Neuron (in vitro differentiated cells): ENCODE measurements at regions not wholly inside any gene's neighbourhood (a gene's known extent, or its start where the extent isn't known, plus 50 kb on each side); places are given as distances from the start of the nearest gene placed in this dataset.

ENCODE experiments used
- H2AFZ ChIP-seq: one replicate; pipeline ENCODE4 v1.6.1; 2013; ENCODE audit warnings: low read depth, mild to moderate bottlenecking, inconsistent platforms, low read length, moderate library complexity
- H3K27me3 ChIP-seq: one replicate; pipeline ENCODE4 v1.6.1; 2013; ENCODE audit warnings: low read length; ENCODE audit not compliant: insufficient read depth
- H3K36me3 ChIP-seq: one replicate; pipeline ENCODE4 v1.6.1; 2013; ENCODE audit warnings: low read length; ENCODE audit not compliant: insufficient read depth
- H3K4me1 ChIP-seq: one replicate; pipeline ENCODE4 v1.6.1; 2013; ENCODE audit warnings: low read length; ENCODE audit not compliant: insufficient read depth
- H3K4me3 ChIP-seq: 2 replicates; pipeline ENCODE4 v1.5.1; 2013; ENCODE audit warnings: mild to moderate bottlenecking, low read length, moderate library complexity
- H3K9me3 ChIP-seq: one replicate; pipeline ENCODE4 v1.6.1; 2013; ENCODE audit warnings: low read length

GRCh38 chr2:239574434-239575156 is 173.8 kb upstream of the HDAC4 start:
- Histone ChIP-seq H3K9me3 (peaks cover 3% of the 10 kb centered on the region), H3K27me3 (peaks cover 13% of the 10 kb centered on the region), H3K4me3 (no peak overlapping the region), H3K36me3 (no peaks in the 10 kb centered on the region), H3K4me1 (no peaks in the 10 kb centered on the region), H2AFZ (no peak overlapping the region)

- peaks cover 18% of the 10 kb centered on the region for H3K27me3 ChIP-seq
- H3K9me3 ChIP-seq: peaks cover 3% of the 10 kb centered on the region
- no peaks in the 10 kb centered on the region for H3K36me3 ChIP-seq
- no peak overlapping the region for H3K4me3 ChIP-seq
- H2AFZ ChIP-seq: no peak overlapping the region
- no peaks in the 10 kb centered on the region for H3K4me1 ChIP-seq
Measured at GRCh38 chr2:239574054-239574433, 173.2 kb upstream of the HDAC4 start.

GRCh38 chr2:239570971-239571520 is 170.2 kb upstream of the HDAC4 start:
- Histone ChIP-seq H3K9me3 (peaks cover 3% of the 10 kb centered on the region), H3K4me3 (no peak overlapping the region), H2AFZ (no peak overlapping the region), H3K27me3 (peaks cover 25% of the 10 kb centered on the region), H3K4me1 (no peaks in the 10 kb centered on the region), H3K36me3 (no peaks in the 10 kb centered on the region)

- Histone ChIP-seq H3K36me3 (no peaks in the 10 kb centered on the region), H3K9me3 (no peaks in the 10 kb centered on the region), H3K27me3 (peaks cover 25% of the 10 kb centered on the region), H3K4me1 (no peaks in the 10 kb centered on the region), H2AFZ (no peak overlapping the region), H3K4me3 (no peak overlapping the region)
Measured at GRCh38 chr2:239570216-239570925, 169.6 kb upstream of the HDAC4 start.

- H3K4me3 ChIP-seq: no peak overlapping the region
Measured at GRCh38 chr2:239569401-239570090, 168.7 kb upstream of the HDAC4 start.

GRCh38 chr2:239568601-239569000 is 167.8 kb upstream of the HDAC4 start:
- Histone ChIP-seq H3K9me3 (no peaks in the 10 kb centered on the region), H2AFZ (no peak overlapping the region), H3K27me3 (peaks cover 17% of the 10 kb centered on the region), H3K4me3 (no peak overlapping the region), H3K36me3 (no peaks in the 10 kb centered on the region), H3K4me1 (no peaks in the 10 kb centered on the region)

More at GRCh38 chr2:239569401-239570090, 168.7 kb upstream of the HDAC4 start:
- Histone ChIP-seq H3K36me3 (no peaks in the 10 kb centered on the region), H2AFZ (no peak overlapping the region), H3K4me1 (no peaks in the 10 kb centered on the region), H3K9me3 (no peaks in the 10 kb centered on the region), H3K27me3 (peaks cover 25% of the 10 kb centered on the region)

GRCh38 chr2:239567786-239568185 is 167.0 kb upstream of the HDAC4 start:
- Histone ChIP-seq H2AFZ (no peak overlapping the region), H3K27me3 (peaks cover 16% of the 10 kb centered on the region), H3K4me1 (no peaks in the 10 kb centered on the region)

GRCh38 chr2:239566995-239567568 is 166.3 kb upstream of the HDAC4 start:
- Histone ChIP-seq H2AFZ (no peak overlapping the region), H3K4me1 (no peaks in the 10 kb centered on the region), H3K9me3 (no peaks in the 10 kb centered on the region), H3K36me3 (no peaks in the 10 kb centered on the region), H3K27me3 (peaks cover 16% of the 10 kb centered on the region), H3K4me3 (no peak overlapping the region)

More at GRCh38 chr2:239567786-239568185, 167.0 kb upstream of the HDAC4 start:
- Histone ChIP-seq H3K4me3 (no peak overlapping the region), H3K36me3 (no peaks in the 10 kb centered on the region), H3K9me3 (no peaks in the 10 kb centered on the region)

GRCh38 chr2:239566162-239566994 is 165.6 kb upstream of the HDAC4 start:
- Histone ChIP-seq H3K9me3 (no peaks in the 10 kb centered on the region), H2AFZ (no peak overlapping the region), H3K4me3 (no peak overlapping the region), H3K27me3 (peaks cover 20% of the 10 kb centered on the region), H3K36me3 (no peaks in the 10 kb centered on the region), H3K4me1 (no peaks in the 10 kb centered on the region)

- Histone ChIP-seq H3K9me3 (no peaks in the 10 kb centered on the region), H3K36me3 (no peaks in the 10 kb centered on the region), H3K27me3 (peaks cover 25% of the 10 kb centered on the region), H2AFZ (no peak overlapping the region), H3K4me3 (no peak overlapping the region), H3K4me1 (no peaks in the 10 kb centered on the region)
Measured at GRCh38 chr2:239564587-239564986, 163.8 kb upstream of the HDAC4 start.

GRCh38 chr2:239563561-239563960 is 162.7 kb upstream of the HDAC4 start:
- Histone ChIP-seq H3K27me3 (peaks cover 28% of the 10 kb centered on the region), H3K9me3 (no peaks in the 10 kb centered on the region), H3K4me1 (no peaks in the 10 kb centered on the region), H2AFZ (no peak overlapping the region), H3K36me3 (no peaks in the 10 kb centered on the region), H3K4me3 (no peak overlapping the region)

- H3K4me1 ChIP-seq: no peaks in the 10 kb centered on the region
- peaks cover 26% of the 10 kb centered on the region for H3K27me3 ChIP-seq
- no peaks in the 10 kb centered on the region for H3K9me3 ChIP-seq
- no peak overlapping the region for H3K4me3 ChIP-seq
- H3K36me3 ChIP-seq: no peaks in the 10 kb centered on the region
- no peak overlapping the region for H2AFZ ChIP-seq
Measured at GRCh38 chr2:239561446-239562001, 160.7 kb upstream of the HDAC4 start.
